ENCODE measurements at regions not wholly inside any gene's neighbourhood (a gene's known extent, or its start where the extent isn't known, plus 50 kb on each side); places are given as distances from the start of the nearest gene placed in this dataset.
A peak's percentile ranks its signal among the peaks of the same experiment; 100 is the strongest.

DNA sequence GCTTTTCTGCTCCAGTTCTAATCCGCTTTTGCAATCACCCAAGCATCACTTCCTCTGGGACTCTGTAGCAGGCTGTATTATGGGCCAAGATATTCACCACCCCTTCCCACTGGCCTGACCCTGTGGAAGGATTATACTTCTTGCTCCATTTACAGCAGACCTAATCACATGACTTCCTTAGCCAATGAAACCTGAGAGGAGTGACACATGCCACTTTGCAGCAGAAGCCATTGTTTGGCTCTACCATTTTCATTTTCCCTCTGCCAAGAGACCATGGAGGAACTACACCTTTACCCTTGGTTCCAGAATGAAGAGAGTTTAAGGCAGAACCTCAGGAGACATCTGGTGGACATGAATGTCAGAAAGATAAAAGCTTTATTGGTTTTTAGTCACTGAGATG, 134.9 kb upstream of the HSD17B12 start:
- DNase-seq (ENCODE audit: insufficient read length, low spot score) (no peak), FAIRE-seq (no peak)

DNA sequence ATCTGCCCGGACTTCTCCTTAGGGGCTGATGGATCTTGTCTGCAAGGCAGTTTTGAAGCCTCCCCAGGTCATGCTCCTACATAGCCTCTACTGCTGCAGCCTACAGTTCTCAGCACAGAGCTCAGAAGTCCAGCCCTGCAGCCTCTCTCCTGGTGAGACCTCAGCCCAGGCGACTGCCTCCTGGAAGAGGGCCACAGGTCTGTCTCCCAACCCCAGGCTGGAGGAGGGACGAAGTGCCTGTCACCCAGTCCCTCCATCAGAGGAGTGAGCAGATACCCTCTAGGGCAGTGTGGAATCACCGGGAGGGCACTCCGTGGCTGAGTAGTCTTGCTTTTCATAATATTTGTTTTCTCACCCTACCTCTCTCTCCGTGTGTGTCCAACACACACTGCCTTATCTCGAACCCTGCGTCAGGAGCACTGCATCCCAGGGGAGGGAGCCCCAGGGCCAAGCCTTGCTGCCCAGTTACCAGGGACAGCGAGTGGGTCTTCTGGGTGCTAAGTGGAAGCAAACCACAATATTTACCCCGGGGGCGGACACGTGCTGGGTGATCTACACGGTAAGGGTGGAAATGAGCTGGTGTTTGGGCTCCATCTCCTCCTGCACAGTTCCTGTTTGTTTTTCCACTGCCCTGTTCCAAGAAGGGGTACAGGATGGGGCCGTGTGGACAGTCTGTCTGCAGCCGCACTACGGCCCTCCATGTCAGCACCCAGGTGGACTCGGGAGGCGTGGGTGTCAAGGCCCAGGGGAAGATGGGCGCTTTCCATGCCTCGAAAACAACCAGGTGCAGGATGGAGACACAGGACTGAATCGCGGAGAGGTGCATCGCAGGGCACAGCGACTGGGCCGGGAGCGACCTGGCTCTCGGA, 133.7 kb upstream of the HSD17B12 start:
- DNase-seq (ENCODE audit: insufficient read length, low spot score) (no peak), FAIRE-seq (no peak)

DNA sequence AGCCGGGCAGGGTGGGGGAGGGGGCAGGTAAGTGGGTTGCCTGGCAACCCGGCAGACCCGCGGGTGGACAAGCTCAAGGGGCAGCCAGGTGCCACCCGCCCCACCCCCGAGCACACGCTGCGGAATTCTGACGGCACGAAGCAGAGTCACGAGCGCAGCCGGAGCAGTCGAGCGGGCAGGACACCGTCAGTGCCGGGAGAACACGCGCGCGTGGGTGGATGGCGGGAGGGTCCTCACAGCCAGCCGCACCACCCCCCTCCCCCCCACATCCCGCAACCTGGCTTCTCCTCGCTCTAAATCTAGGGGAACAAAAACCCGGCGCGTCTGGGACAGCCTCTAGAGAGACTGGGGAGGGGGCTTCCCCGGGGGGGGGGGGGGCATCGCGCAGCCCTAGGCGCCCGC, 133.1 kb upstream of the HSD17B12 start:
- DNase-seq (ENCODE audit: insufficient read length, low spot score) (no peak), FAIRE-seq (no peak)

DNA sequence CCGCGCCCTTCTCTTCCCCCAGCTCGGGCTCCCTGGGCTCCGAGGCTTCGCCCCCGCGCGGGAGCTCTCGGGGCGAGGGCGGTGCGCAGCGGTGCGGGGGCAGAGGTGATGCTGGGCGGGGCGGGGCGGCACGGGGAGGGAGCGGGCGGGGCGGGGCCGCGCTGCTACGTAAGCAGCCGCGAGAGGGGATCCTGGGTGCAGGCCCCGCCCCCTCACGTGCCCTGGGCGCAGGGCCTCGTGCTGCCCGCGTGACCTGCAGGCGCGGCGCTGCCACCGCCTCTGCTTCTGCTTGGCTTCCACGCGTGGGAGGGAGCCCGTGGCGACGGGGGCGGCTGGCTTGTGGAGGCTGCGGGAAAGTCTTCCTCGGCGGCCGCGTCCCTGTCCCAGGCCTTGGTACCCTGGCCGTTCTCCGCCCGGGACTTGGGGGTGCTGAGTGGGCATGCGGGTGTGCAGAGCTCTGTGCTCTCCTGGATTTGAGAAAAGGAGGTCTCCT, 132.6 kb upstream of the HSD17B12 start:
- FAIRE-seq (no peak), DNase-seq (ENCODE audit: insufficient read length, low spot score) (no peak)

DNA sequence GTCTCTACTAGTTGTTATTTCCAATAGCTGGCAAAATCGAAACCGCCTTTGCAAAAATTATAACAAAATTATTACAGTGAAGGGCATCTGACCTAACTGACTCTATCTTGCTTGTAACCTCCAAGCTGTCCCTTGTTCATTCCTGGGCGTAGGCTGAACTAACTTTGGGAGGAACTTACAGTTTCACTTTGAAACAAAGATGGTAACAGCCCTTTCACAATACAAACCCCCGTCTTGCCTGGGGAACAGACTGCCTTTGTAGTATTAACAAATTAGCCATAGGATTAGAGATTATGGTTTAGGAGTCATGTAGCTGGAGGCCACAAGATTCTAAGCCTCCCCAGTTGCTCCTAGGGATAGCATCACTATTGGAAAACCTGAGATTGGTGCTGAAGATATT, 131.6 kb upstream of the HSD17B12 start:
- FAIRE-seq = no peak
- no peak for DNase-seq (ENCODE audit: insufficient read length, low spot score)

DNA sequence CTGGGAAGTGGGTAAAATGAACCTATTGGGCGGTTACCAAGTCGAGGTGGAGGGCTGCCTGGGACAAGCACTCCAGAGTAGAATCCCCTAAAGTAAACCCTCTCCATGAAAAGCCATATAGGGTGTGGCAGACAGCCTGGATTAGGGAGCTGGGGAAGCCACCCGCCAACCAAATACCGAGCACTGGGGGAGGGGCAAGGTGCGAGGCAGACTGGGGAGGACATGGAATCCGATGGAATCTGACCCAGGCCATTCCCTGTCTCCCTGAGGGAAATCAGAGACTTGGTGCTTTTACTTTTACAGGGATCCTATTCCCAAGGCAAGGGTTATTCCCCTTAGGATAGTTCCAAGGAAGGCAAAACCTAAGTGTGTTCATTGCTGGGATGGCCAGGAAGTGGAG, 130.9 kb upstream of the HSD17B12 start:
- no peak for DNase-seq (ENCODE audit: insufficient read length, low spot score)
- FAIRE-seq = no peak

DNA sequence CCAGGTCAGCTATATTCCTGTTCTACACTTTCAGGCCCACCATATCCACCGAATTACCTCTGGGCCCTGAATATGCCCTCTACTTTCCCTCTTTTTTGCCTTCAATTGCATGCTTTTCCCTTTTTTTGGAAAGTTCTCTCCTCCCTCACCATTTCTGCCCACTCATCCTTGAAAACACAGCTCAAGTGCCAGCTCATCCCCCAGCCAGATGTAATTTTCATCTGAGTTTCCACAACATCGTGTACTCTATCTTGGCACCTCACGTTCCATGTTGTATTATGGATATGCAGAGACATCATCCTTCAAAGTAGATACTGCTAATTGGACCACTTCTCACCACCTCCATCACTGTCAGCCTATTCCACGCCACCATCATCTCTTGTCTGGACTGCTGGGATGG, 129.8 kb upstream of the HSD17B12 start:
- no peak for DNase-seq (ENCODE audit: insufficient read length, low spot score)
- FAIRE-seq = no peak

DNA sequence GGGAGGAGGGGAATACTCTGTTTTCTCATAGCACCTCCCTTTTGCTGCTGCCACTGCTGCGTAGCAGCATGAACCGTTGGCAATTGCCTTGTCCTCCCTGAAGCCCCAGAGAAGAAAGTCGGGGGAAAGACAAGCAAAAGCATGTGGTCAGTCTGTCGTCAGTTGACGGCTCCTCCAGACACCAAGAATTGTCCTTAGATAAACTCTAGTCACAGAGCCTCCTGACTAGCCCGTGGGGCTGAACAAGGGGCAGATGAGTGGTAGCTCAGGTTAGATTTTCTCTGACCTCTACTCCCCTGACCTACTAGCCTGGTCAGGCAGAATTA, 126.4 kb upstream of the HSD17B12 start:
- FAIRE-seq (no peak), DNase-seq (ENCODE audit: insufficient read length, low spot score) (no peak)

DNA sequence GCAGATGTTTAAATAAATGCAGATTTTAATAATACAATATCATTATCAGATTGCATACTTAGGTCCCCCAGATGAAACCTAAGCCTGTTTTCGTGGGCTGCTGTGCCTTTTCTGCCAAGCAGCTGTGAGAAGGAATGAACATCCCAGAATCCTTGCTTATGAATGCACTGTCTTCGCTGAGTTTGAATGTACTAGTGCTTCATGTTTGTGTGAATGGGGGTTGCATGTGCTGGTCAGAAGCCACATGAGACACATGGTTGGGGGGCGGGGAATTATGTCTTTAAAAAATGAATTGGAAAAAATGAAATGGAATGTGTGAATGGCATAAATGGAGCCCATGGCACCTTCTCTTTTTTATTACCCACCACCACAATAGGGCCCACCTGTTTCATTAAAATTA, 125.4 kb upstream of the HSD17B12 start:
- FAIRE-seq (no peak), DNase-seq (ENCODE audit: insufficient read length, low spot score) (no peak)

DNA sequence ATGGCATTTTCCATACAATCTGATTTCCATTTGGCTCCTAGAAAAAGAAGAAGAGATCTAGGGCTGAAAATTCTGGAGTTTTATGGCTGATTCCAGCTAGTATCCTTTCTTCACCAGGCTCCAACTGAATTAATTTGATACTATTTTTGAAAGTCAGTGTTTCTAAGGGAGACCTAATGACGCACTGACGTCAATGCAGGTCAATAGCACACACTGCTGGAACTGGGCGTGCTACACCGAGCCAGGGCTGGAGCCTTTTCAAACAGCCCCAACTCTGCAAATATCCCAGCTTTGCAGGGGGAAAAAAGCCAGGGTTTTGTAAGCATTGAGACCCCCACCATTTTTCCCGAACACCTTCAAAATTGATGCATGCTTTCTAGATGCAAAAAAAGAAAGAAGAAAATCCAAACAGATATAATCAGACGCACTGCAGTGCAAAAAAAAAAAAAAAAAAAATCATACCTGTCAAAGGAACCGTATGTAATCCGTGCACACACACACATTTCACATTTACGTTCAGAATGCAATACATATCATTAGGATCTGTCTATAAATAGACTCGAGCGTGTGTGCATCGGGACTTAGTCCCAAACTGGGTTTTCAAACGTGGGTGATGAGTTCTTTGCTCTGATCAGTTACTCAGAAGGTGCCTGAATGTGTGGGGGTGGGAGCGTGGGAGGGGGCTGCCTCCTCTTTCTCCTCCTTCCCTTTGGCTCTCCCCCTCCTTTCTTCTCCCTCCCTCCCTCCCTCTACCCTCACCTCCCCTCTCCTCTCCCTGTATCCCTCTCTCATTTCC, 124.5 kb upstream of the HSD17B12 start:
- no peak for FAIRE-seq
- no peak for DNase-seq (ENCODE audit: insufficient read length, low spot score)

DNA sequence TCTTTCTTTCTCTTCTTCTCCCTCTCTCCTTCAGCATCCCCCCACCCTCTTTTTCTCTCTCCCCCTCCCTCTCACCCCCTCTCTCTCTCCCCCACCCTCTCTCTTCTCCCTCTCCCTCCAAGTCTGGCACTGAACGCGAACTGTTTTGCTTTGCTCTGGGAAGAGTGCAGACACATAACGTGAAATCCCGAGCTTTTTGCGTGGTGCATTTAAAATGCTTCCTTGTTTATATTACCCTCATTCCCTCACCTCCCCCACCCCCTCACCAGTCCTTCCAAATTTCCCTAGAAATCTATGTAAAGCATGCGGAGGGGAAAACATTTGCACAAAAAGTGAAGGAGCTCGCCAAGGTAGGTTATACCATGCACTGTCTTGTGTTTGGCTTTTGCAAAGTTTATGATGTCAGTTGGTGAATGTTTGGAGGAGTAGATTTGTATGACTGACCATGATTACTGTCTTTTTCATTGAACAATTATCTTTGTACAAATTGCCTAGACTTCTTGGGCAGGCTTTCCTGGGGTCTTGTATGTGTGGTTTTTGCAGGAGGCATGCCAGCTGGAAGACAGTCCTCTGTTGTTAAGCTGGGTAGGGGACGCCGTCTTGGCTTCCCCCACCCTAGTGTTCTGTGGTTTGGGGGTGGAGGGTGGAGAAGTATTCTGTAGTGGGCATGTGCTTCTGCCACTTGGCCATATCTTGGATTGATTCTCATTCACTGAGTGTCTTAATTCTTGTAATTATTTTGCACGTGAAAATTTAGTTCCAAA, 123.7 kb upstream of the HSD17B12 start:
- DNase-seq (ENCODE audit: insufficient read length, low spot score) (no peak), FAIRE-seq (no peak)

DNA sequence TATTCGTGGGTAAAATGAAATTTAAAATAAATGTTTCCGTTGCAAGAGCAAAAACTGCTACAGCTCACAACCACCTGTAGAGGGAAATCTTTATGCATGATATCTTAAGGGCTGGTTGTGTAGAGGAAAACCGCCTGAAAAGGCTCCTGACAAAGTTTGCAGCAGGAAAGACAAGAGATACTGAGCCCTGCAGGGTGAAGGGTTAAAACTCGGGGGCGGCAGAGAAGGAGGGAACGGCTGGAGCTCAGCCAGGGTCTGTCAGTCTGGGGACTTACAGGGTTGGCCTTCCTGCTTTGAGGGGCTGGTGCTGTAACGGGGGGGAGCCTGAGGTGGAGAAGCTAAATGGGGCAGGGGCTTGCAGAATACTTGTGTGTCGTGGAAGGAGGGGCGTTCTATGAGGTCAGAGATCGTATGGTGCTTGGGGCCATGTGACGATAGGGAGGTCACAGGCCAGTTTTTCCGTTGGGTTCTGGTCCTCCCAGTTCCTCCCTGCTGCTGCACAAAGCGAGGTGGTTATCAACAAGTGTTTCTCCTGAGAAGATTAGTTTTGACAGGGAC, 122.9 kb upstream of the HSD17B12 start:
- FAIRE-seq = no peak

DNA sequence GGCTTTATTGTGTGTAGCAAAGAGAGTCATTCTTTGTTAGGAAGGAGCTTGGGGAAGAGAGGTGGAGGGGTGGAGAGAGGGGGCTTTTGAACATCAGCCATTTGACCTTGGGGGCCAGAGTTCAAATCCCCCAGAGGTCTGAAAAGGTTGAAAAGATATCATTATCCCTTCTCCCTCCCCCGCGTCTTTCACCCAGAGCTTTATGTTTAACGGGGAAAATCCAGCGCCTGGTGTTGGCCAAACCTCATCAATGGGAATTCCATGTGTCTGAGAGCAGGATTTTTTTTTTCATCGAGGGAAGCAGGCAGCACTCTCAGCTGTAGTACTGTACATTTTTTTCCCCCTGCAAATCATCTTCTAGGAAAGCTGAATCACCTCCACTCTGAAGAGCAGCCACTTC, 122.4 kb upstream of the HSD17B12 start:
- no peak for DNase-seq (ENCODE audit: insufficient read length, low spot score)
- FAIRE-seq = no peak

More for the DNA sequence above, 122.9 kb upstream of the HSD17B12 start:
- no peak for DNase-seq (ENCODE audit: insufficient read length, low spot score)

DNA sequence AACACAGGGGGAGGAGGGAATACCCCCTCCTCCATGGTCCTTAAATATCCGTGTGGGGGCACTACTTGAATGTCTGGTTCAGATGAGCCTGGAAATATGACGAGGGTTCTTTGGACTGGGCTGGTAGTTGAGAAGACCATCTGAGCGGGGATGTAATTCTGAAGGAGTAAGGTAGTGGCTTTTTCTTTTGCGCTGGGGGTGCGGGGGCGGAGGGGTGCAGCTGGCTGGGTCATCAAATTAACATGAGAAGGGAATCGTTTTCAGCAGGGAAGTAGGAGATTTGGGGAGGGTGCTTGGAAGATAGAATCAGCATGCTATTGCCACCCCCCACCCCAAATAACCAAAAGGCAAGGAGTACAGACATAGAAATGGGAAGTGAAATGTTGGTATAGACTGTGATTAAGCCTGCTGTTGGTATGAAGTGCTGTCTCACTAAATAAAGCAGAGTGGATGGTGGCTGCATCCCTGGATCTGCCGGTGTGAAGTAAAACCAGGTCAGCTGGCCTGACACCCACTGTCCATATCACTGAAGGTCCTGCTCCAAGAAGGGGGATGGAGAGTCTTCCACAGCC, 121.9 kb upstream of the HSD17B12 start:
- no peak for FAIRE-seq

DNA sequence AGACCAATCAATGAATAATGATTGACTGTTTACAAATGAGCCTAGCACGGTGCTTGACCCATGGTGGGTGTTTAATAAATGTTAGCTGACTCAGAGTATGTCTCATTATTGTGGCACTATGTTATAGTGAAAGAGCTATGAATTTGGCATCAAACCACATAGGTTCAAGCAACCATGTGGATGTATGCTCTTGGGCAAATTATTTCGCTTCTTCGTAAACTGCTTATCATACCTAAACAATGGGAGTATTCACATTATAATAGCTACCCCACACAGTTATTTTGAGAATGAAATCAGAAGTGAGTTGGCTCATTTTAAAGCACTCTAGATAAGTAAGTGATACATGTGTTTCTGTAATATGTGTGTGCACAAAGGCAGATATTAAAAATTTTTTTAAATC, 118.7 kb upstream of the HSD17B12 start:
- no peak for FAIRE-seq

More for the DNA sequence above, 121.9 kb upstream of the HSD17B12 start:
- DNase-seq (ENCODE audit: insufficient read length, low spot score) = no peak

DNA sequence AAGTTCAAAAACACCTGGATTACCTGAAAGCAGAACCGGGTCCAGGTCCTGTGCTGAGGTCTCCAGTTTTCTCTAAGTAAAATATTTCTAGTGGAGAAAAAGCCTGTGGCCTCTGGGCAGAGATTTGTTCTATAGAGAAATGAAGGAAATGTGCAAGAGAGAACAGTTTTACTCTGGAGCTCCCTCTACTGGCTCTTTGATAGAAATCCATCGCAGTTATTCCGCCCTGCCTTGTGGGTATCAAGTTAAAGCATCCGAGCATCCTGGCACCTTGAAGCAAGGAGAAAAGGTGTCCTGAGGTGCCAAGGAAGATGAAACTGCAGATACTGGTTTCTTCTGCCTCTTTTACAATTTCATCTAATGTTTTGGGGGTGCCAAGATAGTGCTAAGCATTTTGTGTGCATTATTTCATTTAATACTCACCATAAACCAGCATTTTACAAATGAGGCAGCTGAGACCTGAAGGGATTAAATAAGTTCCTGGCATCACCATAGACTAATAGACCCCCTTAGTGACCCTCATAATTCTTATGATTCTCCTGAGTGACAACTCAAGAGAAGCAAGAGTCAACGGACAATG, 113.1 kb upstream of the HSD17B12 start:
- DNase-seq (ENCODE audit: insufficient read length, low spot score) = peak; percentile 45
- FAIRE-seq = no peak

More for the DNA sequence above, 118.7 kb upstream of the HSD17B12 start:
- no peak for DNase-seq (ENCODE audit: insufficient read length, low spot score)

DNA sequence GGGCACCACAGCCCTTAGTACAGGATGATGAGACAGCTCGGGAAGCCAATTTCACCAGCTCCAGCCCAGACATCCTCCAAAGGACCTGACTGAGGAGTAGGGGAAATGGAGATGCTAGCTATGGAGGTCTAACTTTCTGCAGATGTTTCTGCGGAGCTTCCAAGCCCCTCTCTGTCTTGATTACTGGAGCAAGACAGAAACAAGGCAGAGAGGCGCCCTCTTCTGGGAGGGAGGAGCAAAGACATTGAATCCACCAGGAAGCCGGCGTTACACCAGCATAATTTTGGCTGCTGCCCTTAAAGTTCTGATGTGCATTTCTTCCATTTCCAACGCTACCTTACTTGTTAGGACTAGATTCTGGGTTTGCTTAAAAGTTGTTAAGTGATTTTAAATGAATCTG, 107.3 kb upstream of the HSD17B12 start:
- no peak for DNase-seq (ENCODE audit: insufficient read length, low spot score)
- FAIRE-seq = no peak

DNA sequence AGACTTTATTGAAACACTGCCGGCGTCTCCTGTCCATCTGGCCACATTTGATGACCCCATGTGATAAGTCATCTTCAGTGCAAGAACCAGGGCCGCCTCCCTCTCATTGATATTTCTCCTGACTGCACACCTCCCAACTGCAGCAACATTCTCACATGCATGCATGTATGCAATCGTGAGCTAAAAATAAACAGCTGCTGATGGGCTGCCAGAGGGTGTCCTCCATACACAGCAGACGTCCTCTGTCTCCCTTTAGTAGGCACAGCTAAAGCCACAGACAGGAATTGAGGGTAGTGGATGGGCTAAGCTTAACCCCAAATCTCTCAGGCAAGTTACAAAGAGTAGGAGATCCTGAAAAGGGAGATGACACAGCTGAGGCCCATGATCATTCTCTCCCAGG, 106.7 kb upstream of the HSD17B12 start:
- DNase-seq (ENCODE audit: insufficient read length, low spot score) (no peak), FAIRE-seq (no peak)

DNA sequence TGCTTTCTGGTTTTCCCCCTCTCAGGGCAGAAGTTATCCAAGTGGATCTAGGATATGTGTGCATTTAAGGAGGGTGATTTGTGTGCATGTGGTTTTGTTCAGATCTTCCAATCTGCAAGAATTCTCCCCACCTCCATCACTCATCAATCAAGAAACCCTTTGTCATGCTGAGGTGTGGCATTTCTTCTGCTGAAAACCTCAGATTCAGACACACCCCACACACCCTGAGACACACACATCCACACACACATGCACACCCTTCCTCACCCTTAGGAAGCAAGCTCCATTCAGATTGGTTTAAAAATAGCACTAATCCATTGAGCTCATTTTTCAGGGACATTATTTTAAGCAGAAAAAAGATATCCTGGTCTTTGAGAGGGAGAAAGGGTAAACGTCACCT, 106.1 kb upstream of the HSD17B12 start:
- FAIRE-seq = no peak
- no peak for DNase-seq (ENCODE audit: insufficient read length, low spot score)

Measured in HTR-8/SVneo (cell line).